K562 (cell line): ENCODE measurements at regions not wholly inside any gene's neighbourhood (a gene's known extent, or its start where the extent isn't known, plus 50 kb on each side); places are given as distances from the start of the nearest gene placed in this dataset.

ENCODE experiments used
- ARID1B ChIP-seq: fragments of 450-650 bp; IDR thresholded peaks from 2 replicates; pipeline ENCODE4 v1.6.1; 2016; ENCODE audit warnings: antibody characterized with exemption, mild to moderate bottlenecking, inconsistent platforms
- CBX3 ChIP-seq, 2 experiments: IDR thresholded peaks; 1 replicate in 1 of 2; 2 replicates in 1 of 2; pipeline ENCODE4 v1.6.1; 2012; ENCODE audit warnings: inconsistent platforms in 2 of 2, low read length in 2 of 2, borderline replicate concordance in 1 of 2, control low read depth in 1 of 2
- CREBBP ChIP-seq: IDR thresholded peaks from one replicate; pipeline ENCODE4 v1.6.1; 2012; ENCODE audit warnings: low read depth, mild to moderate bottlenecking, control low read depth, inconsistent platforms, low read length
- EP400 ChIP-seq: fragments of 450-650 bp; IDR thresholded peaks from 2 replicates; pipeline ENCODE4 v1.6.1; 2017; ENCODE audit warnings: antibody characterized with exemption, mild to moderate bottlenecking, moderate library complexity
- ETV6 ChIP-seq, 3 experiments: fragments of 150-350 bp in 1 of 3; sonication (generic) in 1 of 3; formaldehyde crosslinking in 1 of 3; IDR thresholded peaks; 2 replicates each; pipeline versions ENCODE4 v1.6.1 to v1.8.0; 2014 to 2022; ENCODE audit warnings: borderline replicate concordance in 2 of 3, low read depth in 2 of 3, antibody characterized with exemption in 1 of 3, low read length in 1 of 3, mild to moderate bottlenecking in 1 of 3, missing genetic modification reagents in 1 of 3
- HDAC3 ChIP-seq: fragments of 450-650 bp; IDR thresholded peaks from 2 replicates; pipeline ENCODE4 v1.6.1; 2018; ENCODE audit warnings: borderline replicate concordance, mild to moderate bottlenecking, moderate library complexity; ENCODE audit not compliant: partially characterized antibody
- KLF1 ChIP-seq: fragments of 450-650 bp; IDR thresholded peaks from 2 replicates; pipeline ENCODE4 v1.6.1; 2016; ENCODE audit warnings: missing genetic modification characterization, missing compliant biosample characterization
- MTA2 ChIP-seq: fragments of 450-650 bp; IDR thresholded peaks from 2 replicates; pipeline ENCODE4 v1.6.1; 2016; ENCODE audit warnings: low read depth
- MYNN ChIP-seq, 2 experiments: sonication (generic); formaldehyde crosslinking in 1 of 2; IDR thresholded peaks; 2 replicates each; pipeline versions ENCODE4 v1.5.0 to v1.6.1; 2016 to 2020; ENCODE audit warnings: antibody characterized with exemption in 1 of 2, missing genetic modification reagents in 1 of 2
- PHF20 ChIP-seq: fragments of 450-650 bp; IDR thresholded peaks from 2 replicates; pipeline ENCODE4 v1.6.1; 2018; ENCODE audit not compliant: partially characterized antibody
- POLR2AphosphoS5 ChIP-seq: IDR thresholded peaks from 2 replicates; pipeline ENCODE4 v1.6.1; 2011; ENCODE audit warnings: mild to moderate bottlenecking, low read depth, low read length, moderate library complexity; ENCODE audit not compliant: control insufficient read depth, insufficient read depth
- RBM25 ChIP-seq: fragments of 200-400 bp; formaldehyde crosslinking; IDR thresholded peaks from 2 replicates; pipeline ENCODE4 v1.6.1; 2018; ENCODE audit warnings: low read length, low read depth, moderate library complexity; ENCODE audit not compliant: severe bottlenecking
- RCOR1 ChIP-seq, 2 experiments: IDR thresholded peaks; 2 replicates each; pipeline ENCODE4 v1.6.1; 2012; ENCODE audit warnings: low read depth in 2 of 2, low read length in 2 of 2, borderline replicate concordance in 1 of 2, improper control_type of control experiment in 1 of 2
- RNF2 ChIP-seq: sonication (generic); IDR thresholded peaks from 2 replicates; pipeline ENCODE4 v1.6.1; 2016
- STAT5B ChIP-seq: fragments of 250-450 bp; sonication (Bioruptor Pico); IDR thresholded peaks from 2 replicates; pipeline ENCODE4 v1.8.0; 2021; ENCODE audit warnings: mild to moderate bottlenecking, inconsistent platforms
- ZNF324 ChIP-seq: fragments of 250-450 bp; sonication (Bioruptor Pico); IDR thresholded peaks from 2 replicates; pipeline ENCODE4 v1.4.0; 2020; ENCODE audit warnings: mild to moderate bottlenecking
- TF ChIP-seq, protein P1 (sequence below): fragments of 250-450 bp; sonication (Bioruptor Pico); IDR thresholded peaks from 2 replicates; pipeline ENCODE4 v1.8.0; 2022; ENCODE audit warnings: inconsistent platforms
- TF ChIP-seq, protein P2 (sequence below): sonication (generic); IDR thresholded peaks from 2 replicates; pipeline ENCODE4 v1.6.1; 2016
- TF ChIP-seq, protein P3 (sequence below): sonication (generic); formaldehyde crosslinking; IDR thresholded peaks from 2 replicates; pipeline ENCODE4 v1.8.0; 2022; ENCODE audit warnings: mild to moderate bottlenecking, missing genetic modification reagents
- TF ChIP-seq, protein P4 (sequence below): sonication (generic); formaldehyde crosslinking; IDR thresholded peaks from 2 replicates; pipeline ENCODE4 v1.8.0; 2022; ENCODE audit warnings: mild to moderate bottlenecking, low read depth, missing genetic modification reagents

DNA sequence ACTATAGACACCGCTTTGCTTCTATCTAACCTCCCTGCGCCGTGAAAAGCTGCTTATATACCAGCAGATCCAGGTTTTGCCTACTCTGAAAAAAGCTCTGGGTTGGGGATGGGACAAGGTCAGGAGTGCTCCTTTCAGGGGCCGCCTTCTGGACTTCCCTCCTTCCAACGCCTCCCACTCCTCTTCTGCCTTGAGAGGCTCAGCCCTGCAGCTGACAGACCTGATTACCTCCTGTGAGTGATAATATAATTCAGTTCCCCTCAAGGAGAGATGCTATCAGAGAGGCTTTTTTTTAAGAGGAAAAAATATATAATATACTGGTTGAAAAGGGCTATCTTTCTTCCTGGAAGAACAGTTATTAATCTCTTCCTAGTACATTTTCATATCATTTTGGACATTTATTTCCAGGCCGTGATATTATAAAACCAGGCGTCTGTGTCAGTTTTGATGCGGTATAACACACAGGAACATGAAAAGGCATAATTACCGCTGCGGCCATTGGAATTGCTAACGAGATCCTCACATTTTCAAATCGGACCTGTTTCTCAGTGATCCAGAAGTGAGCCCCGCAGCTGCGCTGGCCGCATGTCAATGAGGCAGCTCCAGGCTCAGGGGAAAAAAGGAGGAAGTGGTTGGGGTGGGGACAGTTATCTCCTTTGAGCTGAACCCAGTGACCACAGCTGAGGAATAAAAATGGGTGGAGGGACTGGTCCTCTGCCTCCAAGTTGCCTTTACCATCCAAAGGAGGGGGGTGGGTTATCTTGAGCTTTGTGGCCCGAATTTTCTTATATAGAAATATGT, 457.1 kb downstream of the TYW1 start (continued):
- TF ChIP-seq, protein P1, sequence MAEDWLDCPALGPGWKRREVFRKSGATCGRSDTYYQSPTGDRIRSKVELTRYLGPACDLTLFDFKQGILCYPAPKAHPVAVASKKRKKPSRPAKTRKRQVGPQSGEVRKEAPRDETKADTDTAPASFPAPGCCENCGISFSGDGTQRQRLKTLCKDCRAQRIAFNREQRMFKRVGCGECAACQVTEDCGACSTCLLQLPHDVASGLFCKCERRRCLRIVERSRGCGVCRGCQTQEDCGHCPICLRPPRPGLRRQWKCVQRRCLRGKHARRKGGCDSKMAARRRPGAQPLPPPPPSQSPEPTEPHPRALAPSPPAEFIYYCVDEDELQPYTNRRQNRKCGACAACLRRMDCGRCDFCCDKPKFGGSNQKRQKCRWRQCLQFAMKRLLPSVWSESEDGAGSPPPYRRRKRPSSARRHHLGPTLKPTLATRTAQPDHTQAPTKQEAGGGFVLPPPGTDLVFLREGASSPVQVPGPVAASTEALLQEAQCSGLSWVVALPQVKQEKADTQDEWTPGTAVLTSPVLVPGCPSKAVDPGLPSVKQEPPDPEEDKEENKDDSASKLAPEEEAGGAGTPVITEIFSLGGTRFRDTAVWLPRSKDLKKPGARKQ (CRISPR knock-in tag): no peak
- TF ChIP-seq RCOR1 (IDR thresholded peaks at IDR 0.05; ENCODE audit: borderline replicate concordance in 1 of 2, low read depth in 2 of 2, low read length in 2 of 2) (peak in 1 of 2 experiments; percentile 77; a peak in 2 of 4 replicates), PHF20 (no peak), CBX3 (IDR thresholded peaks at IDR 0.05; ENCODE audit: borderline replicate concordance in 1 of 2, low read length in 2 of 2) (no peak), POLR2AphosphoS5 (no peak), ZNF324 (CRISPR knock-in tag) (no peak), ETV6 (IDR thresholded peaks at IDR 0.05; ENCODE audit: borderline replicate concordance in 1 of 2, low read depth in 2 of 2, low read length in 1 of 2) (0 out of 4 replicates have a peak, but pooled peaks of 1 of the 2 experiments have one; percentile 59), ETV6 (CRISPR knock-in tag; IDR thresholded peaks at IDR 0.05; ENCODE audit: borderline replicate concordance) (no peak), KLF1 (tag) (no peak), RNF2 (peak; percentile 56; the same call in 1 of the 2 replicates), ARID1B (peak; percentile 63; the same call in 1 of the 2 replicates), EP400 (peak; percentile 24; the same call in 1 of the 2 replicates), STAT5B (no peak), CREBBP (no peak), MTA2 (no peak), HDAC3 (no peak), MYNN (IDR thresholded peaks at IDR 0.05) (no peak), MYNN (CRISPR knock-in tag; IDR thresholded peaks at IDR 0.05) (no peak), RBM25 (no peak)
- TF ChIP-seq, protein P2, sequence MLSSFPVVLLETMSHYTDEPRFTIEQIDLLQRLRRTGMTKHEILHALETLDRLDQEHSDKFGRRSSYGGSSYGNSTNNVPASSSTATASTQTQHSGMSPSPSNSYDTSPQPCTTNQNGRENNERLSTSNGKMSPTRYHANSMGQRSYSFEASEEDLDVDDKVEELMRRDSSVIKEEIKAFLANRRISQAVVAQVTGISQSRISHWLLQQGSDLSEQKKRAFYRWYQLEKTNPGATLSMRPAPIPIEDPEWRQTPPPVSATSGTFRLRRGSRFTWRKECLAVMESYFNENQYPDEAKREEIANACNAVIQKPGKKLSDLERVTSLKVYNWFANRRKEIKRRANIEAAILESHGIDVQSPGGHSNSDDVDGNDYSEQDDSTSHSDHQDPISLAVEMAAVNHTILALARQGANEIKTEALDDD: peak; percentile 62; the same call in 1 of the 2 replicates
- TF ChIP-seq, protein P3, sequence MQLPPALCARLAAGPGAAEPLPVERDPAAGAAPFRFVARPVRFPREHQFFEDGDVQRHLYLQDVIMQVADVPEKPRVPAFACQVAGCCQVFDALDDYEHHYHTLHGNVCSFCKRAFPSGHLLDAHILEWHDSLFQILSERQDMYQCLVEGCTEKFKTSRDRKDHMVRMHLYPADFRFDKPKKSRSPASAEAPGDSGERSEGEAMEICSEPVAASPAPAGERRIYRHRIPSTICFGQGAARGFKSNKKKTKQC (CRISPR knock-in tag): no peak
- TF ChIP-seq, protein P4, sequence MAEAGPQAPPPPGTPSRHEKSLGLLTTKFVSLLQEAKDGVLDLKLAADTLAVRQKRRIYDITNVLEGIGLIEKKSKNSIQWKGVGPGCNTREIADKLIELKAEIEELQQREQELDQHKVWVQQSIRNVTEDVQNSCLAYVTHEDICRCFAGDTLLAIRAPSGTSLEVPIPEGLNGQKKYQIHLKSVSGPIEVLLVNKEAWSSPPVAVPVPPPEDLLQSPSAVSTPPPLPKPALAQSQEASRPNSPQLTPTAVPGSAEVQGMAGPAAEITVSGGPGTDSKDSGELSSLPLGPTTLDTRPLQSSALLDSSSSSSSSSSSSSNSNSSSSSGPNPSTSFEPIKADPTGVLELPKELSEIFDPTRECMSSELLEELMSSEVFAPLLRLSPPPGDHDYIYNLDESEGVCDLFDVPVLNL: no peak
